Esophagus squamous epithelium (tissue), 5 donors: ENCODE measurements at regions not wholly inside any gene's neighbourhood (a gene's known extent, or its start where the extent isn't known, plus 50 kb on each side); places are given as distances from the start of the nearest gene placed in this dataset.

Source experiments
- DNase-seq: peaks from one replicate; lab custom pipeline; 2025; lab: John Stamatoyannopoulos, UW
- H3K27ac ChIP-seq, 4 donors: fragments of 200-600 bp; sonication (generic); one replicate each; pipeline ENCODE4 v1.5.1; 2016 to 2019; ENCODE audit warnings: mild to moderate bottlenecking in 1 of 4
- H3K27me3 ChIP-seq, 4 donors: fragments of 200-600 bp; sonication (generic); 1 replicate in 3 of 4; 2 replicates in 1 of 4; pipeline versions ENCODE4 v1.5.1 to v1.6.0; 2017 to 2021; ENCODE audit warnings: antibody characterized with exemption in 1 of 4
- H3K36me3 ChIP-seq, 3 donors: fragments of 200-600 bp; sonication (generic); one replicate each; pipeline ENCODE4 v1.5.1; 2016 to 2019
- H3K4me1 ChIP-seq, 3 donors: fragments of 200-600 bp; sonication (generic); one replicate each; pipeline ENCODE4 v1.5.1; 2017 to 2019
- H3K4me3 ChIP-seq, 4 donors: fragments of 200-600 bp; sonication (generic); 1 replicate in 3 of 4; 2 replicates in 1 of 4; pipeline ENCODE4 v1.5.1; 2016 to 2019; ENCODE audit warnings: mild to moderate bottlenecking in 2 of 4, moderate library complexity in 1 of 4
- H3K9me3 ChIP-seq, 3 donors: fragments of 200-600 bp; sonication (generic); one replicate each; pipeline ENCODE4 v1.5.1; 2016 to 2019
- POLR2A ChIP-seq, 4 donors: fragments of 450-650 bp; IDR thresholded peaks; one replicate each; pipeline ENCODE4 v1.6.1; 2017; ENCODE audit warnings: antibody characterized with exemption in 4 of 4, mild to moderate bottlenecking in 4 of 4, moderate library complexity in 3 of 4
- WGBS, 2 donors: methylation state at CpG; one replicate each; pipeline ENCODE4 v1.1.5; 2018; 5-methylcytosine and 5-hydroxymethylcytosine counted together
- intact Hi-C: fragments of 100-400 bp; cut with DNase I; formaldehyde crosslinking; loops from one replicate; pipeline ENCODE4 v1.15.0; 2022
- TF ChIP-seq, protein P1 (sequence below), 6 experiments: fragments of 450-650 bp in 4 of 6; fragments of 200-600 bp in 2 of 6; sonication (generic) in 2 of 6; IDR thresholded peaks; one replicate each; pipeline ENCODE4 v1.5.1; 2016 to 2019; ENCODE audit warnings: antibody characterized with exemption in 6 of 6, mild to moderate bottlenecking in 4 of 6, moderate library complexity in 4 of 6
- donor health status: DM: yes; HTN: yes; CAD: no.

DNA sequence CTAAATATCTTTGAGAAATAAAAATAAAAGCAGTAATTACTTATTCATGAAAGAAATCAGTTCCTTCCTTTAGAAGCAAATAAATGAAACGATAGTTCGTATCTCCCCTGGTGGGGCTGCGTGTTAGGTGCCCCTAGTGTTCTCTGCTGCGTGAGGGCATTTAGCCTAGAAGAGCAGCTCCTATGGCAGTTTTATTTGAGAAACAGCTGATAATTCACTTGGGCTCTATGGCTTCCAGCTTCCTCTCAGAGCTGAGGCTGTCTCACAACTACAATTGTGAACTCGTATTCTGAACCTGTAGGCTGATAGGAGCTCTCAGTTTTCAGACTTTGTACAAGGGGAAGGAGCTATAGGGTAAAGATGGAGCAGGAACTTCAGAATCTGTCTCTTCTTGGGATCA, 540.0 kb upstream of the MAP3K7 start:
- H3K36me3 ChIP-seq = no peaks in the 10 kb centered on the region
- no peaks in the 10 kb centered on the region for H3K4me1 ChIP-seq
- no peak overlapping the region for H3K27ac ChIP-seq
- no peaks in the 10 kb centered on the region for H3K9me3 ChIP-seq
- no peak overlapping the region for H3K4me3 ChIP-seq
- intact Hi-C loops = no loop called here
- WGBS, 2 donors = 82 to 88% methylated on average over 5 of the region's 5 CpGs
- H3K27me3 ChIP-seq = no peaks in the 10 kb centered on the region
- no peak for DNase-seq
- no peak for TF ChIP-seq POLR2A (IDR thresholded peaks at IDR 0.05)
- TF ChIP-seq, protein P1, sequence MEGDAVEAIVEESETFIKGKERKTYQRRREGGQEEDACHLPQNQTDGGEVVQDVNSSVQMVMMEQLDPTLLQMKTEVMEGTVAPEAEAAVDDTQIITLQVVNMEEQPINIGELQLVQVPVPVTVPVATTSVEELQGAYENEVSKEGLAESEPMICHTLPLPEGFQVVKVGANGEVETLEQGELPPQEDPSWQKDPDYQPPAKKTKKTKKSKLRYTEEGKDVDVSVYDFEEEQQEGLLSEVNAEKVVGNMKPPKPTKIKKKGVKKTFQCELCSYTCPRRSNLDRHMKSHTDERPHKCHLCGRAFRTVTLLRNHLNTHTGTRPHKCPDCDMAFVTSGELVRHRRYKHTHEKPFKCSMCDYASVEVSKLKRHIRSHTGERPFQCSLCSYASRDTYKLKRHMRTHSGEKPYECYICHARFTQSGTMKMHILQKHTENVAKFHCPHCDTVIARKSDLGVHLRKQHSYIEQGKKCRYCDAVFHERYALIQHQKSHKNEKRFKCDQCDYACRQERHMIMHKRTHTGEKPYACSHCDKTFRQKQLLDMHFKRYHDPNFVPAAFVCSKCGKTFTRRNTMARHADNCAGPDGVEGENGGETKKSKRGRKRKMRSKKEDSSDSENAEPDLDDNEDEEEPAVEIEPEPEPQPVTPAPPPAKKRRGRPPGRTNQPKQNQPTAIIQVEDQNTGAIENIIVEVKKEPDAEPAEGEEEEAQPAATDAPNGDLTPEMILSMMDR (IDR thresholded peaks at IDR 0.05) = no peak

DNA sequence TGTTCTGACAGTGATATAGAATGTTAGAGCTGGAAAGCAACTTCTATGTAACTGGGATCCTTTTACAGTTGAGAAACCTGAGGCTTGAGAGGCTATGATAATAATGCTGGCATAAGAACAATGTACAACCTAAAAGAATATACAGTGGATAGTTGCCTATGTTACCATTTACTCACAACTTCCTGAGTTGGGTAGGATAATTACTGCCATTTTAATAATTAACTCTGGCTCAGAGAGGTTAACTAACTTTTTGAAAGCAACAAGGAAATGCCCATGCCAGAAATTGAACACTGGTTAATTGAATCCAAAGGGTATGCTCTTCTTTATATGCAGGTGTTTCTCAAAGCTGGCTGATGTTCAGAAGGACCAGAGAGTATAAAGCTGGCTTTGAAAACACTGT, 530.7 kb upstream of the MAP3K7 start:
- TF ChIP-seq, protein P1 (IDR thresholded peaks at IDR 0.05) = no peak
- TF ChIP-seq POLR2A (IDR thresholded peaks at IDR 0.05) = no peak
- intact Hi-C loops = no loop called here
- no peak for DNase-seq

DNA sequence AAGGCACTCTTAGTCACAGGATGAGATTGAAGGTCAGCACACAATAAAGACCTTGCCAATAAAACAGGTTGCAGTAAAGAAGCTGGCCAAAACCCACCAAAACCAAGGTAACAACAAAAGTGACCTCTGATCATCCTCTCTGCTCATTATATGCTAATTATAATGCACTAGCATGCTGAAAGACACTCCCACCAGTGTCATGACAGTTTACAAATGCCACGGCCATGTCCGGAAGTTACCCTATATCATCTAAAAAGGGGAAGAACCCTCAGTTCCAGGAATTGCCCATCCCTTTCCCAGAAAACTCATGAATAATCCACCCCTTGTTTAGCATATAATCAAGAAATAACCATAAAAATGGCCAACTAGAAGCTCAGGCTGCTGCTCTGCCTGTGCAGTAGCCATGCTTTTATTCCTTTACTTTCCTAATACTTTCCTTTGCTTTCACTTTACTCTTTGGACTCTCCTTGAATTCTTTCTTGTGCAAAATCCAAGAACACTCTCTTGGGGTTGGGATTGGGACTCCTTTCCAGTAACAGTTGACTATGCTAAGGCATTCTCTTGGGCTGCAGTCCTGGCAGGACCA, 527.3 kb upstream of the MAP3K7 start:
- no peak overlapping the region for H3K27ac ChIP-seq
- H3K36me3 ChIP-seq = no peaks in the 10 kb centered on the region
- H3K4me1 ChIP-seq = no peaks in the 10 kb centered on the region
- TF ChIP-seq, protein P1 (IDR thresholded peaks at IDR 0.05) = no peak
- TF ChIP-seq POLR2A (IDR thresholded peaks at IDR 0.05) = no peak
- DNase-seq = no peak
- H3K9me3 ChIP-seq = no peaks in the 10 kb centered on the region
- 76 to 91% methylated on average over 2 of the region's 2 CpGs for whole genome bisulfite sequencing, 2 donors
- intact Hi-C loops = no loop called here
- no peak overlapping the region for H3K4me3 ChIP-seq
- no peaks in the 10 kb centered on the region for H3K27me3 ChIP-seq

More for the DNA sequence above, 530.7 kb upstream of the MAP3K7 start:
- Histone ChIP-seq H3K4me3 (no peak overlapping the region), H3K9me3 (no peaks in the 10 kb centered on the region), H3K27me3 (no peaks in the 10 kb centered on the region), H3K36me3 (no peaks in the 10 kb centered on the region), H3K4me1 (no peaks in the 10 kb centered on the region), H3K27ac (no peak overlapping the region)

DNA sequence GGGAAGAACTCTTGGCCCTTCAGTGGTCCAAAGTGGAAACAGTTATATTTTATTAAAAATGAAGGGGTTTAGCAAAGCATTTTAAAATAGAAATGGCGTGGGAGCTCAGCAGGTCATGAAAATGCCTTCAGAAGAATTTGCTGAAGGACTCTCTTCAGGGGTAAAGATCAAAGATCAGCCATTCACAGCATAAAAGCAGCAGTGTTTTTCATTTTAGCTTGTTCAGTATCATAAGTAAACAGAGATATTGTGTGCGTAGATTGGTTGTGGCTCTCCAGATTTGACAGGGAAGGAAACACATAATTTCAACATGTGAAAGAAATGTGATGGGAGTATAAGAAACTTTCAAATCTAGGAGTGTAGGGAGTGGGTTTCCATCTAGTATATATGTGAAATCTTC, 519.2 kb upstream of the MAP3K7 start:
- Histone ChIP-seq H3K4me3 (no peak overlapping the region), H3K27me3 (no peaks in the 10 kb centered on the region), H3K36me3 (no peaks in the 10 kb centered on the region), H3K4me1 (no peaks in the 10 kb centered on the region), H3K9me3 (no peaks in the 10 kb centered on the region), H3K27ac (no peak overlapping the region)
- DNase-seq = no peak
- intact Hi-C loops = no loop called here
- WGBS, 2 donors = 36 to 44% methylated on average over 2 of the region's 2 CpGs
- no peak for TF ChIP-seq POLR2A (IDR thresholded peaks at IDR 0.05)
- TF ChIP-seq, protein P1 (IDR thresholded peaks at IDR 0.05) = no peak

DNA sequence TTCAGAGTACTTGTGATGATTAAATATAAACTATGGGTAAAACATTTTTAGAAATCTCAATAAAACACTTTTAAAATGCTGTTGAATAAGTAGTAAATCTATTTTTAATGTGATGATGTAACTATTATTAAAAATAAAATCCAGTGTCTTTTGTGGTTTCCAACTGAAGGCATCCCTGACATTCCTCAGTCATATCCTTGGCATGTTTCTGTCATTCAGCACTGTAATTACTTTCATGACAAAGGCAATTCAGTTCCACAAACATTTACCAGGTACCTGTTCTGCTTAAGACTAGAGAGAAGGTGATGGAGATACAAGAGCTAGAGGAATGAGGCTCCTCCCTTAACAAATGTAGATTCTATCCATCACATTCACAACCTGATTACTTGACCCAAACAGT, 518.7 kb upstream of the MAP3K7 start:
- Histone ChIP-seq H3K27ac (no peak overlapping the region), H3K27me3 (no peaks in the 10 kb centered on the region), H3K4me3 (no peak overlapping the region), H3K9me3 (no peaks in the 10 kb centered on the region), H3K4me1 (no peaks in the 10 kb centered on the region), H3K36me3 (no peaks in the 10 kb centered on the region)
- no peak for TF ChIP-seq POLR2A (IDR thresholded peaks at IDR 0.05)
- TF ChIP-seq, protein P1 (IDR thresholded peaks at IDR 0.05) = no peak
- intact Hi-C loops = no loop called here
- DNase-seq = no peak
